Spleen (tissue), 7 donors: ENCODE measurements at regions not wholly inside any gene's neighbourhood (a gene's known extent, or its start where the extent isn't known, plus 50 kb on each side); places are given as distances from the start of the nearest gene placed in this dataset.

ENCODE experiments used
- POLR2A ChIP-seq, 3 donors: fragments of 450-650 bp; IDR thresholded peaks; one replicate each; pipeline ENCODE4 v1.5.1; 2017; ENCODE audit warnings: antibody characterized with exemption in 3 of 3, mild to moderate bottlenecking in 1 of 3
- POLR2AphosphoS5 ChIP-seq, 3 donors: sonication (generic); formaldehyde crosslinking; IDR thresholded peaks; one replicate each; pipeline ENCODE4 v1.5.1; 2017; ENCODE audit warnings: antibody characterized with exemption in 3 of 3
- TF ChIP-seq, protein P1 (sequence below), 11 experiments: fragments of 200-600 bp in 7 of 11; fragments of 450-650 bp in 4 of 11; sonication (generic) in 4 of 11; IDR thresholded peaks in 8 of 11; conservative IDR thresholded peaks in 3 of 11; 1 replicate in 7 of 11; 2 replicates in 4 of 11; pipeline versions ENCODE4 v1.4.0 to v1.8.0; 2016 to 2021; ENCODE audit warnings: antibody characterized with exemption in 11 of 11, inconsistent platforms in 4 of 11, mild to moderate bottlenecking in 1 of 11
- donor health status: DM: no; HTN: no; CAD: no; lungs with moderate emphysema.
- donor health status: DM: no; HTN: no; CAD: no.
- donor health status: DM: no; HTN: no; CAD: no.

DNA sequence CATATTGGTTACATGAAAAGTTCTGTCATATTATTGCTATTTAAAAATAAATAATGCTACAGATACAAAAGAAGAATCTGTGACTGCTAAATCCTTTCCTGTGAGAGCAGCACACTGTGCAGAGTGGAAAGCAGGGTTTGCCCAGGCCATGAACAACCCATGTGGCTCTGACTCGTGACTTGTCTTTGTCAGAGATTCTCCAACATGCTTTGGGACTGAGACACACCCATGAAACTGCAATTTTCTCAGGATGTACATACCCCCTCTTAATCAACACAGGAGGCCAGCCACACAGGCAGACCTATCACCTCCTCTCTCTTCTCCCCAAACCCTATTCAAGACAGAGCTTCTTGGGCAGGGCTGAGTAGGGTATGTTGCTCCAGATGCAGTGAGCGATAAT lies 96.8 kb upstream of the NTF3 start:
- no peak for TF ChIP-seq POLR2AphosphoS5 (IDR thresholded peaks at IDR 0.05)
- TF ChIP-seq, protein P1, sequence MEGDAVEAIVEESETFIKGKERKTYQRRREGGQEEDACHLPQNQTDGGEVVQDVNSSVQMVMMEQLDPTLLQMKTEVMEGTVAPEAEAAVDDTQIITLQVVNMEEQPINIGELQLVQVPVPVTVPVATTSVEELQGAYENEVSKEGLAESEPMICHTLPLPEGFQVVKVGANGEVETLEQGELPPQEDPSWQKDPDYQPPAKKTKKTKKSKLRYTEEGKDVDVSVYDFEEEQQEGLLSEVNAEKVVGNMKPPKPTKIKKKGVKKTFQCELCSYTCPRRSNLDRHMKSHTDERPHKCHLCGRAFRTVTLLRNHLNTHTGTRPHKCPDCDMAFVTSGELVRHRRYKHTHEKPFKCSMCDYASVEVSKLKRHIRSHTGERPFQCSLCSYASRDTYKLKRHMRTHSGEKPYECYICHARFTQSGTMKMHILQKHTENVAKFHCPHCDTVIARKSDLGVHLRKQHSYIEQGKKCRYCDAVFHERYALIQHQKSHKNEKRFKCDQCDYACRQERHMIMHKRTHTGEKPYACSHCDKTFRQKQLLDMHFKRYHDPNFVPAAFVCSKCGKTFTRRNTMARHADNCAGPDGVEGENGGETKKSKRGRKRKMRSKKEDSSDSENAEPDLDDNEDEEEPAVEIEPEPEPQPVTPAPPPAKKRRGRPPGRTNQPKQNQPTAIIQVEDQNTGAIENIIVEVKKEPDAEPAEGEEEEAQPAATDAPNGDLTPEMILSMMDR (IDR thresholded peaks at IDR 0.05 in 8 of 11, conservative IDR thresholded peaks at IDR 0.05 in 3 of 11) = no peak
- no peak for TF ChIP-seq POLR2A (IDR thresholded peaks at IDR 0.05)
